OCI-LY7 (cell line): ENCODE measurements at regions not wholly inside any gene's neighbourhood (a gene's known extent, or its start where the extent isn't known, plus 50 kb on each side); places are given as distances from the start of the nearest gene placed in this dataset.
"Not testable (repeated sequence)": the region's sequence is repeated elsewhere in the genome, so short reads cannot be mapped to it uniquely, and the experiment has no call there.

Source experiments
- BruUV-seq: library from RNA; stranded (reverse); fragments of 400-500 nt; replicated peaks from 2 replicates; lab custom pipeline; 2021; lab: Mats Ljungman, UMichigan
- CTCF ChIA-PET: fragments of 300-600 bp; sonication (Branson Sonifier 250); formaldehyde crosslinking; loops from one replicate; lab custom pipeline; 2022; ENCODE audit warnings: antibody characterized with exemption; ENCODE audit not compliant: unreplicated experiment; lab: Charles Lee
- POLR2A ChIA-PET: fragments of 300-600 bp; sonication (Branson Sonifier 250); formaldehyde crosslinking; loops from one replicate; lab custom pipeline; 2022; ENCODE audit warnings: antibody characterized with exemption; lab: Charles Lee
- DNase-seq: peaks from one replicate; pipeline ENCODE4 v3.0.0-alpha.2; 2015; ENCODE audit warnings: low spot score
- H2AFZ ChIP-seq: fragments of 200-600 bp; sonication (generic), shearing (Covaris generic); 2 replicates; pipeline ENCODE4 v1.6.1; 2014; ENCODE audit warnings: mild to moderate bottlenecking, antibody characterized with exemption, low read length, moderate library complexity
- H3K27ac ChIP-seq: fragments of 200-600 bp; sonication (generic); 2 replicates; pipeline ENCODE4 v1.5.1; 2014; ENCODE audit warnings: mixed run types, low read depth, mild to moderate bottlenecking, moderate library complexity, low read length, inconsistent platforms; ENCODE audit not compliant: poor library complexity, severe bottlenecking
- H3K36me3 ChIP-seq: fragments of 200-600 bp; sonication (generic); 2 replicates; pipeline ENCODE4 v1.6.1; 2014; ENCODE audit warnings: mild to moderate bottlenecking, antibody characterized with exemption, low read length, moderate library complexity, mixed read lengths; ENCODE audit not compliant: insufficient read depth
- H3K4me1 ChIP-seq: fragments of 200-600 bp; sonication (generic); 2 replicates; pipeline ENCODE4 v1.5.1; 2014; ENCODE audit warnings: mild to moderate bottlenecking, low read length; ENCODE audit not compliant: insufficient read depth, poor library complexity, severe bottlenecking
- H3K4me2 ChIP-seq: fragments of 200-600 bp; sonication (generic); 2 replicates; pipeline ENCODE4 v1.6.1; 2014; ENCODE audit warnings: mild to moderate bottlenecking, low read length
- H3K4me3 ChIP-seq: fragments of 200-600 bp; sonication (generic); 2 replicates; pipeline ENCODE4 v1.5.1; 2014; ENCODE audit warnings: mild to moderate bottlenecking, low read depth, low read length; ENCODE audit not compliant: poor library complexity, severe bottlenecking
- H3K79me2 ChIP-seq: fragments of 200-600 bp; sonication (generic); 2 replicates; pipeline ENCODE4 v1.6.1; 2016; ENCODE audit warnings: low read depth, mild to moderate bottlenecking, low read length, moderate library complexity, mixed read lengths; ENCODE audit not compliant: insufficient read depth
- H3K9me2 ChIP-seq: fragments of 200-600 bp; sonication (generic); 2 replicates; pipeline ENCODE4 v1.6.1; 2016; ENCODE audit warnings: mild to moderate bottlenecking, low read length, mixed read lengths; ENCODE audit not compliant: insufficient read depth
- H3K9me3 ChIP-seq: fragments of 200-600 bp; sonication (generic); 2 replicates; pipeline ENCODE4 v1.6.1; 2014; ENCODE audit warnings: mild to moderate bottlenecking, mixed run types, low read length, mixed read lengths
- H4K20me1 ChIP-seq: fragments of 200-600 bp; sonication (generic); 2 replicates; pipeline ENCODE4 v1.6.1; 2014; ENCODE audit warnings: mild to moderate bottlenecking, antibody characterized with exemption, low read length, moderate library complexity, mixed read lengths; ENCODE audit not compliant: insufficient read depth
- CTCF ChIP-seq: fragments of 200-600 bp; sonication (generic); conservative IDR thresholded peaks from 2 replicates; pipeline ENCODE4 v1.5.1; 2014; ENCODE audit warnings: mild to moderate bottlenecking, antibody characterized with exemption, low read length, moderate library complexity, mixed read lengths
- EZH2phosphoT487 ChIP-seq: fragments of 200-600 bp; sonication (generic); IDR thresholded peaks from 2 replicates; pipeline ENCODE4 v1.6.1; 2018; ENCODE audit warnings: low read depth, borderline replicate concordance, mild to moderate bottlenecking, mixed run types, antibody characterized with exemption, low read length, moderate library complexity, mixed read lengths
- intact Hi-C: fragments of 100-400 bp; cut with micrococcal nuclease; formaldehyde crosslinking; loops from one replicate; pipeline ENCODE4 v1.10.0; 2022; ENCODE audit not compliant: unreplicated experiment

GRCh38 chr1:30517241-30517640 lies 206.1 kb downstream of the MATN1 start:
- intact Hi-C loops, H3K9me2 ChIP-seq, H3K9me3 ChIP-seq, H3K4me2 ChIP-seq, H3K36me3 ChIP-seq, H2AFZ ChIP-seq, H4K20me1 ChIP-seq, H3K4me3 ChIP-seq, H3K27ac ChIP-seq, POLR2A ChIA-PET, BruUV-seq, H3K79me2 ChIP-seq, H3K4me1 ChIP-seq, CTCF ChIA-PET, DNase-seq: not testable (repeated sequence)

GRCh38 chr1:30516485-30516858 lies 206.9 kb downstream of the MATN1 start:
- ChIA-PET CTCF (no interaction called here), POLR2A (no interaction called here)
- Histone ChIP-seq H3K27ac (no peak overlapping the region), H3K36me3 (no peaks in the 10 kb centered on the region), H2AFZ (no peak overlapping the region), H3K9me2 (no peaks in the 10 kb centered on the region), H3K79me2 (no peaks in the 10 kb centered on the region), H3K4me2 (no peak overlapping the region), H3K4me1 (no peaks in the 10 kb centered on the region), H3K4me3 (no peak overlapping the region), H4K20me1 (no peaks in the 10 kb centered on the region), H3K9me3 (no peaks in the 10 kb centered on the region)
- BruUV-seq = no TSS peak
- TF ChIP-seq EZH2phosphoT487 (no peak), CTCF (no peak)
- intact Hi-C loops = no loop called here
- no peak for DNase-seq

- Histone ChIP-seq H3K4me2 (no peak overlapping the region), H3K36me3 (no peaks in the 10 kb centered on the region), H3K4me3 (no peak overlapping the region), H2AFZ (no peak overlapping the region), H3K27ac (no peak overlapping the region), H3K4me1 (no peaks in the 10 kb centered on the region), H4K20me1 (no peaks in the 10 kb centered on the region), H3K79me2 (no peaks in the 10 kb centered on the region), H3K9me2 (no peaks in the 10 kb centered on the region), H3K9me3 (no peaks in the 10 kb centered on the region)
- no TSS peak for BruUV-seq
- DNase-seq = no peak
- POLR2A ChIA-PET = no interaction called here
- CTCF ChIA-PET = no interaction called here
- intact Hi-C loops = no loop called here
- no peak for TF ChIP-seq CTCF
Observed at GRCh38 chr1:30515755-30516484, 207.5 kb downstream of the MATN1 start.
